ENCODE measurements at regions not wholly inside any gene's neighbourhood (a gene's known extent, or its start where the extent isn't known, plus 50 kb on each side); places are given as distances from the start of the nearest gene placed in this dataset.

GRCh38 chr9:87199782-87200181 lies 252.5 kb upstream of the GAS1 start:
- Mint-ChIP-seq H3K36me3 (ENCODE audit: low read depth) (no peaks in the 10 kb centered on the region), H3K9me3 (no peaks in the 10 kb centered on the region), H3K4me3 (no peak overlapping the region), H3K27me3 (ENCODE audit: insufficient read depth, low read depth, poor library complexity) (no peaks in the 10 kb centered on the region), H3K4me1 (peaks cover 23% of the 10 kb centered on the region), H3K27ac (no peak overlapping the region)
- Histone ChIP-seq H3K27me3 (ENCODE audit: insufficient read depth) (no peaks in the 10 kb centered on the region), H3K79me2 (replicated peaks; ENCODE audit: insufficient read depth) (no peaks in the 10 kb centered on the region), H3K4me3 (no peak overlapping the region), H3K4me2 (no peak overlapping the region), H3K9me2 (ENCODE audit: insufficient read depth) (0 out of 2 replicates have a peak, but pooled peaks cover 8% of the 10 kb centered on the region), H3F3A (replicated peaks; ENCODE audit: low read depth) (no peaks in the 10 kb centered on the region), H2AFZ (peak overlapping the region; percentile 33; the same call in 1 of the 2 replicates), H3K27ac (ENCODE audit: low read depth) (no peak overlapping the region), H4K20me1 (replicated peaks; ENCODE audit: insufficient read depth) (no peaks in the 10 kb centered on the region), H3K36me3 (ENCODE audit: insufficient read depth) (no peaks in the 10 kb centered on the region), H3K4me1 (ENCODE audit: insufficient read depth) (peaks cover 23% of the 10 kb centered on the region)
- TF ChIP-seq ZNF114 (CRISPR knock-in tag; IDR thresholded peaks at IDR 0.05) (no peak), ETS1 (IDR thresholded peaks at IDR 0.05) (no peak), CREB1 (CRISPR knock-in tag; IDR thresholded peaks at IDR 0.05; ENCODE audit: low read depth) (no peak), NANOG (IDR thresholded peaks at IDR 0.05; ENCODE audit: borderline replicate concordance) (no peak), CTCF (conservative IDR thresholded peaks at IDR 0.05; ENCODE audit: low read depth in 2 of 2) (no peak), ZNF331 (CRISPR knock-in tag; IDR thresholded peaks at IDR 0.05; ENCODE audit: low read depth) (no peak), ZNF462 (CRISPR knock-in tag; IDR thresholded peaks at IDR 0.05) (no peak), REST (IDR thresholded peaks at IDR 0.05; ENCODE audit: unreplicated experiment) (no peak), EZH2 (IDR thresholded peaks at IDR 0.05; ENCODE audit: low read depth, unreplicated experiment) (no peak), EZH2phosphoT487 (IDR thresholded peaks at IDR 0.05; ENCODE audit: unreplicated experiment) (no peak)
- ATAC-seq (peak; percentile 69), DNase-seq (ENCODE audit: low spot score) (peak; percentile 20)
